ENCODE measurements at regions not wholly inside any gene's neighbourhood (a gene's known extent, or its start where the extent isn't known, plus 50 kb on each side); places are given as distances from the start of the nearest gene placed in this dataset.

DNA sequence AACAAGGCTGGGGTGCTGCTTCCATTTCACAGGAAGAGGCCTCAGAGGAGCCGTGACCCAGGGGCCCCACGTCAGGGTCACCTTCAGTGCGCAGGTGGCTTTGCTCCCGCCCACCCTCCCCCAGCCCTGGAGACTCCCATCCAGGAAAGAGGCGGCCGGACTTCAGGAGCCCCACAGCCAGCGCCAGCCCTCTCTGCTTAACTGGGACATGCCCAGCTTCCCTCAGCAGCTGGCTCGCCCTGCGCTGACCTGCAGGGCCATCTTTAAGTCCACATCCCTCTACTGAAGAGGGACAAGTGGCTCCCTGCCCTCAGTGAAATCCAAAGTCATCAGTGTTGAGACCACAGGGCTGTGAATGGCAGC, 141.9 kb upstream of the PPP2R2D start:
- TF ChIP-seq, protein P1, sequence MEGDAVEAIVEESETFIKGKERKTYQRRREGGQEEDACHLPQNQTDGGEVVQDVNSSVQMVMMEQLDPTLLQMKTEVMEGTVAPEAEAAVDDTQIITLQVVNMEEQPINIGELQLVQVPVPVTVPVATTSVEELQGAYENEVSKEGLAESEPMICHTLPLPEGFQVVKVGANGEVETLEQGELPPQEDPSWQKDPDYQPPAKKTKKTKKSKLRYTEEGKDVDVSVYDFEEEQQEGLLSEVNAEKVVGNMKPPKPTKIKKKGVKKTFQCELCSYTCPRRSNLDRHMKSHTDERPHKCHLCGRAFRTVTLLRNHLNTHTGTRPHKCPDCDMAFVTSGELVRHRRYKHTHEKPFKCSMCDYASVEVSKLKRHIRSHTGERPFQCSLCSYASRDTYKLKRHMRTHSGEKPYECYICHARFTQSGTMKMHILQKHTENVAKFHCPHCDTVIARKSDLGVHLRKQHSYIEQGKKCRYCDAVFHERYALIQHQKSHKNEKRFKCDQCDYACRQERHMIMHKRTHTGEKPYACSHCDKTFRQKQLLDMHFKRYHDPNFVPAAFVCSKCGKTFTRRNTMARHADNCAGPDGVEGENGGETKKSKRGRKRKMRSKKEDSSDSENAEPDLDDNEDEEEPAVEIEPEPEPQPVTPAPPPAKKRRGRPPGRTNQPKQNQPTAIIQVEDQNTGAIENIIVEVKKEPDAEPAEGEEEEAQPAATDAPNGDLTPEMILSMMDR (IDR thresholded peaks at IDR 0.05), result no peak
- no peak for TF ChIP-seq POLR2A (IDR thresholded peaks at IDR 0.05)
